NCI-H82 treated with DMSO at 0.1 percent for 48 hours (cell line): ENCODE measurements at regions not wholly inside any gene's neighbourhood (a gene's known extent, or its start where the extent isn't known, plus 50 kb on each side); places are given as distances from the start of the nearest gene placed in this dataset.
"Not testable (repeated sequence)": the region's sequence is repeated elsewhere in the genome, so short reads cannot be mapped to it uniquely, and the experiment has no call there.

Experiments used
- DNase-seq: peaks from one replicate; lab custom pipeline; 2025; ENCODE audit not compliant: unreplicated experiment; lab: John Stamatoyannopoulos, UW

- no peak for DNase-seq
Observed at GRCh38 chr7:152905949-152906348, 146.4 kb downstream of the ACTR3B start.

DNA sequence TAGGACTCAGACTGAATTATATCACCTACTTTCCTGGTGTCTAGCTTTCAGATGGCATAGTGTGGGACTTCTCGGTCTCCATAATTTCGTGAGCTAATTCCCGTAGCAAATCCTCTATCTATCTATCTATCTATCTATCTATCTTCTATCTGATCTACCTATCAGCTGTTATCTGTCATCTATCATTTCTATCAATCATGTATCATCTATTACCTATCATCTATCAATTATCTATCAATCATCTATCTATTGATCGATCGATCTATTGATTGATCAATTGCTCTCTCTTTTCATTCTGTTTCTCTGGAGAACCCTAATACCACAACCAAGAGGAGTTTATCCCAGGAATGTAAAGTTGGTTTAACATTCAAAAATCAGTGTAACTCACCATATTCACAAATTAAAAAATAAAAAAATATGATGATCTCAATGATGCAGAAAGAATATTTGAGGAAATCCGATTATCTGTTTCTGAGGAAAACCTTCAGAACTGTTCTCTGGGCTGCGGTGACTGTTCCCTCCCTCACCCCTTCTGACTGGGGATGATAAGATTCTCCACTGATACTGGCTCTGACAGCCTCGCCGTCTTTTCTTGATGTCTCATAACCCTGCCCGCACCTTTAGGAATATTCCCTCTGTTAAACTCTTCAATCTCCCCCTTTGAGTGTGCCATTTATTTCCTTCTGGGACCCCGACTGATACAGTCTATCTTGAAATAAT lies 147.7 kb downstream of the ACTR3B start:
- no peak for DNase-seq

GRCh38 chr7:152909280-152909679 lies 149.7 kb downstream of the ACTR3B start:
- DNase-seq, result no peak

GRCh38 chr7:152909683-152910544 lies 150.4 kb downstream of the ACTR3B start:
- DNase-seq, result no peak

DNA sequence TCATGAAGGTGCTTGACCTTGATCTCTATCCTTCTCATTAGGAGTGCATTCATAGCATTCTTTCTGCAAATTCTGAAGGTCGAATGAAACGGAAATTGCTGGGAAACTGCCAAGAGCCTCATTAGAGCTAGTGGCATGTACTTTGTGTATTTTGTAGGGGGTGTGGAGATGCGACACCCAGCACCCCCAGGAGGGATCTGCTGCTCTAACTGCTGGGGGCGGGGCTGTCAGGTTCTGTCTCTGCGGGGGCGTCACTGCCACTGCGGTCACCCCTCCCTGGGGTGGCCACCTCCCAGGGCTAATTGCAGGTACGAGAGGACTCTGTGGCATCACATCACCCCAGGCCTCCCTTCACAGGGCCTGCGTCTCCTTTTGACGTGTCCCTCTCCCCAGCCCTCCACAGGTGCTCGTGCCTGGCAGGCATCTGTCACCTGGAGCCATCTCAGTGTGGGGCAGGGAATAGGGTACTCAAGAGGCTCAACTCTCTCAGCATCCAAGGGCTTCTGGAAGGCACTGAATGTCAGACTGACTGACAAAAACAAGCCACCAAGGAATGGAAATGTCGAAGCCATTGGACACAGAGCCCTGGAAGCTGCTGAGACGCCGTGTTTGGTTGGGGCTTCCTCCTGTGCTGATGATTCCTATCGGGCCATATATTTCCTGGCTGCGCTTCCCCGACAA lies 151.1 kb downstream of the ACTR3B start:
- no peak for DNase-seq

GRCh38 chr7:152911226-152911560 lies 151.6 kb downstream of the ACTR3B start:
- DNase-seq, result no peak

DNA sequence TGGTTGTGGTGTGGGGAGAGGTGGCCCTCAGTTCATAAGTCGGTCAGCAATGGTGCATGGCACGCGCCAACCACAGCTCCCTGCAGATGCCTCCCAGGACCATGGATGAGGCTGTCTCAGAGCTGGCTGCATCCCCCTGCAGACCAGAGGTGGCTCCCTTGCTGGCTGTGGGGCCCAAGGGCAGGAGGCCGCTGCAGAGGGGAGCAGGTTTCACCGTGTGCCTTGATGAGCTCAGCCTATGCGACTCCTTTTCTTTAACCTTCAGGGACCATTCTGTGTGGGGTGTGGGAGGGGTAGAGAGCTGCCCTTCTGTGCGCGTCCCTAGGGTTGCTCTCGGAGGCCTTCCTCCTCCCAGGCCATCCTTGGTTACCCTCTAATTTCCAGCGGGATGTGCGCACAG lies 152.4 kb downstream of the ACTR3B start:
- DNase-seq, result no peak

GRCh38 chr7:152912511-152912910 lies 153.0 kb downstream of the ACTR3B start:
- DNase-seq, result no peak

DNA sequence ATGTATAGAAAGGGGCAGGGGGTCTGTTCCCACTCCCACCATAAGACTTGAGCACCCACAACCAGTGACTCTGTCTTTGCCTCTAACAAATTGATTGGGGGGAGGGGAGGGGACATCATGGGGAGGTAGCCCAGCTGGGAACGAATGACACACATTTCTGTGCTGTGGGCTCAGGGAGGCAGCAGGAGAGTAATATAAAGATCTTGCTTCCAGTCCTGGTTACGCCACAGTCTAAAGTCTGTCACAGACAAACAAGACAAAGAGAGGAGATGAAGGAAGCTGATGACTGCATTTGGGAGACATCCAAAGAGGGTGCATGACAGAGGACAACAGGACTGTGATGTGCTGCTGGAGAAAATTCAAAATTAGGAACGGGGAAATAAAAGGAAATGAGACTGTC lies 153.9 kb downstream of the ACTR3B start:
- no peak for DNase-seq

DNA sequence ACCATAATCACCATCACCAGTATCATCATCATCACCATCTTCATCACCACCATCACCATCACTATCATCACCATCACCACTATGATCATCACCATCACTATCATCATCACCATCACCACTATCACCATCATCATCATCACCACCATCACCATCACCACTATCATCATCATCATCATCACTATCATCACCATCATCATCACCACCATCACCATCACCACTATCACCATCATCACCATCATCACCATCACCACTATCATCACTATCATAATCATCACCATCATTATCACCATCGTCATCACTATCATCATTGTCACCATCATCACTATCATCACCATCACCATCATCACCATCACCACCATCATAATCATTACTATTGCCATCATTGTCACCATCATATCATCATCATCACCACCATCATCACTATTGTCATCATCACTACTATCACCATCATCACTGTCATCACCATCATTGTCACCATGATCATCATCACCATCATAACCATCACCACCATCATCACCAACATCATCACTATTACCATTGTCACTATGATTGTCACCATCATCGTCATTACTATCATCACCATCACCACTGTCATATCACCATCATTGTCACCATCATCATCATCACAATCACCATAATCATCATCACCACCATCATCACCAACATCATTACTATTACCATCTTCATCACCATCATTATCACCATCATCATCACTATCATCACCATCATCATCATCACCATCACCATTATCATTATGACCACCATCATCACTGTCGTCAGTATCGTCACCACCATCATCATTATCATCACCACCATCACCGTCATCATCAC lies 154.7 kb downstream of the ACTR3B start:
- no peak for DNase-seq

GRCh38 chr7:152914845-152915102 lies 155.2 kb downstream of the ACTR3B start:
- not testable (repeated sequence) for DNase-seq

DNA sequence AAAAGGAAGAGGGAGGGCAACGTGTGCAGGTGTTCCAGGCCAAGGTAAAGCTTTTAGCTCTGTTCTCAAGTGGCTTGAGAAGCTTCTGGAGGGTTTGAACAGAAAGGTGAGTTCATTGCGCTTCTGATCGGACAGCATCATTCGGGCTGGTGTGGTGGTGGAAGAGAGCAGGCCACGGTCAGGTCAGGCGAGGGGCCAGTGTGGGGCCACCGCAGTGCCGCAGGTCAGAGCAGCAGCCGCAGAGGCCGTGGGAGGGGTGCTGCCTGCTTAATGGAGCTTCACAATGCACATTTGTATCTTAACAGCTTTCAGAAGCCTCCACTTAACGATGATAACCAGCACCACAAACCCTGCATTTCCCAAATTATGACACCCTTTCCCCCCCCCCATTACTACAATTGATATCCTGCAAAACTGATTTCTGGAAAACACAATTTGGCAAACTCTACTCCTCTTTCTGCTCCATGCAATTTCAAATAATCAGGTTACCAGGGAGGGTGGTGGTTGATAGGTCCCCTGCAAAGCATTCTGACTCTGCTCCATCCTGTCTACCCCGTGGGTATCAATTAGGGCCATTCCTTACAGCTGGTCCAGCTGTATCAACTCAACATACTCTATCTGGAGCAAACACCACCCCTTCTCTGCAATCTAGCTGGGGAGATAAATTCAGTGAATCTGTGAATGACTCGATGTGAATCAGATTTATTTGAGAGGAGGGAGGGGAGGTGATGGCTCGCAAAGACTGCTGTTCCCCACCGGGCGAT lies 162.9 kb downstream of the ACTR3B start:
- DNase-seq, result no peak

GRCh38 chr7:152923711-152924110 lies 164.2 kb downstream of the ACTR3B start:
- DNase-seq, result no peak

GRCh38 chr7:152924238-152924637 lies 164.7 kb downstream of the ACTR3B start:
- DNase-seq, result no peak

DNA sequence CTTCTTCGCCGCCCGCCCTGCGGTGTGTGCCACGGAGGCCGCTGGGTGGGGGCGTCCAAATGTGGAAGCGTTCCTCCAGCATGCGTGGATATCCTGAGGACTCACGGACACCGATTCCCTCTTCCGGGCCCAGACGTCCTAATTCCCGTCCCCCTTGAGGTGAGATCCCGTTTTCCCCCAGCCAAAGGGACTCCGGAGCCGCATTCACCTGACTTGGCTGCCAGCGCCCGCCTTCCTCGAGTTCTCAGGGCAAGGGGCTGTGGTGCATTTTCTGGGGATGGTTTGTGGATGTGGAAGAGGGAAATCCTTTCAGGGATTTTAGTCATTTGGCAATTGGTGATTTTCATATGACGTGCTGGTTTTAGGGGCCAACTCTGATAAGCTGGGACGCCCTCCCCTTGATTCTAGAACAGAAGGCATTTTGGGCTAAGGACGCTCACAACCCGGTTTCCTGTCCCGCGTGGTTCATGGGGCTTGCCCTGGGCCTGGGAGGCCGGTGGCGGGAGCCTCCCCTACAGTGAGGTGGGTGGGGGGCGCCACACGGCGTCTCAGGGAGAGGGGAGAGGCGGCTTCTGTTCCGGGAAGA lies 165.4 kb downstream of the ACTR3B start:
- DNase-seq, result no peak

DNA sequence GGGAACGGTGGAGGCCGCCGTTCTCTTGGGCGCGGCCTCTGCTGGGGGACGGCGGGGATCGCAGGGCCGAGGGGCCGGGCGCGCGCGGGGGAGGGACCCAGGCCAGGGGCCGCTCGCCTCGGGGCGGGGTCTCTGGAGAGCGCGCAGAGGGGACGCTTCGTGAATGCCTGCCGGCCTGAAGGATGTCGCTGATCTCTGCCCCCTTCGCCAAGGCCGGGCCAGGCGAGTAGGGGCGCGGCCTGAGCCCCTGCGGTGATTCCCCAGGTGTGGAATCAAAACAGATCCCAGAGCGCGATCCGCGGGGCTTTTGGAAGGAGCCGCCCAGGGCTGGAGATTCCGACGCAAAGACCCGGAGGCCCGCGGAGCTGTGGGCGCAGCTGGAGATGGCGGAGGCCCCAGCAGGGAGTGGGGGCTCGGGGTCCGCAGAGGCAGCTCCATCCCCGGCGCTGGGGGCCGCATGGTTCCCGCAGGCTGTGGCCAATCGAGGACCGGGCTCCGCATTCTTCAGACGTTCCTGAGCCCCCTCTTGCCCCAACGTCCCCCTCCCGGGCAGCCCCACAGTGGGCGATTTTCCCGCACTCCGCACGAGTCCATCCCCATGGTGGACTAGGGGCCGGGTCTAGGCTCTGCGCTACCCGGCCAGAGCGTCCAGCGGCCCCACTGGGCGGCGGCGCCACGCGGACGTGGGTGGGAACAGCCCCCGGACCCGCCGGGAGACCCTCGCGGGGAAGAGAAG lies 166.0 kb downstream of the ACTR3B start:
- no peak for DNase-seq

- DNase-seq, result no peak
Observed at GRCh38 chr7:152931633-152932032, 172.1 kb downstream of the ACTR3B start.

DNA sequence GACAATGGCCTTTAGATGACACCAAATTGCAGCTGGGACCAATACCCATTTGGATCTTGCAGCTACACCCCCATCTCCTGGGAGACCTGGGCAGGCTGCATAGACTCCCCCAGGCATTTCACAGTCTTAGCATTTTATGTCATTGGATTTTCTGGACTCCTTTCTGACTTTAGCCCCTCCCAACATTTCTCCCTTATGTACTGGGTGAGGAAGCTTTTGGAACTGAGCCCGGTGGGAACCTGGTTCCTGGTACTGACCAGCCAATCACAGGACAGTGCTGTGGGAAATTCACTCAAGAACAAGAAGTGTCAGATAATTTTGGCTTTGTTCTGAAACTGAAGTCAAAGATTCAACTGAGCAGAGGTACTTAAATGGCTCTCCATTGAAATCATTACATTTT lies 177.7 kb downstream of the ACTR3B start:
- no peak for DNase-seq

DNA sequence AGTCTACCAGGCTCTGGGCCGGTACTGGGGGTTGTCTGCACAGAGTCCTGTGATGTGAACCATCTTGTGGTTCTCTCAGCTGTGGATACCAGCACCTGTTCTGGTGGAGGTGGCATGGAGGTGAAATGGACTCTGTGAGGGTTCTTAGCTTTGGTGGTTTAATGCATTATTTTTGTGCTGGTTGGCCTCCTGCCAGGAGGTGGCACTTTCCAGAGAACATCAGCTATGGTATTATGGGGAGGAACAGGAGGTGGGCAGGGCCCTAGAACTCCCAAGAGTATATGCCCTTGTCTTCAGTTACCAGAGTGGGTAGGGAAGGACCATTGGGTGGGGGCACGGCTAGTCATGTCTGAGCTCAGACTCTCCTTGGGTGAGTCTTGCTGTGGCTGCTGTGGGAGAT lies 187.1 kb downstream of the ACTR3B start:
- DNase-seq, result not testable (repeated sequence)

DNA sequence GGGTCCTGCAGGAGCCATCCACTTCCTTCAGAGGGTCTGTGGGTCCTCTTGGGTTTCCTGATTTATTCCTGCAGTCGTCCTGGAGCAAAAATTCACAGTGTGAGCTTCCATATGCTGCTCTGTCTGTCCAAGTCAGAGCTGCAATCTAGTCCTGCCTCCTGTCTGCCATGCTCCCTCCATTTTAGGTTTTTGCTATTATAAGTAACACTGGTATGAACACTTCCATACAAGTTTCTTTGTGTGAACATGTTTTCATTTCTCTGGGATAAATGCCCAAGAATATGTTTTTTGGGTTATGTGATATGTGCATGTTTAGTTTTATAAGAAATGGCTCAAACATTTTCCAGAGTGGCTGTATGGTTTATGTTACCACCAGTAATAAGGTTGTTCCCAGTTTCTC lies 188.1 kb downstream of the ACTR3B start:
- no peak for DNase-seq
